MCF 10A (cell line): ENCODE measurements at regions not wholly inside any gene's neighbourhood (a gene's known extent, or its start where the extent isn't known, plus 50 kb on each side); places are given as distances from the start of the nearest gene placed in this dataset.

Experiments used
- BruUV-seq: library from RNA; stranded (reverse); fragments of 400-500 nt; replicated peaks from 2 replicates; lab custom pipeline; 2021; lab: Mats Ljungman, UMichigan
- CTCF ChIA-PET: fragments of 300-600 bp; sonication (Branson Sonifier 250); formaldehyde crosslinking; extraction: SDS; loops from one replicate; lab custom pipeline; 2021; ENCODE audit warnings: antibody characterized with exemption, inconsistent platforms; lab: Yijun Ruan, JAX
- POLR2A ChIA-PET: fragments of 300-600, 350-650 bp; sonication (Branson Sonifier 250); formaldehyde crosslinking; extraction: SDS; loops from one replicate; lab custom pipeline; 2020; ENCODE audit warnings: antibody characterized with exemption, inconsistent platforms; lab: Yijun Ruan, JAX
- DNase-seq: peaks from one replicate; pipeline ENCODE4 v3.0.0-alpha.2; 2018; ENCODE audit not compliant: unreplicated experiment
- H3K27ac Mint-ChIP-seq: one replicate; pipeline ENCODE4 v1.8.0; 2022; ENCODE audit warnings: mild to moderate bottlenecking, low read depth, mixed read lengths; ENCODE audit not compliant: unreplicated experiment
- H3K27me3 Mint-ChIP-seq: one replicate; pipeline ENCODE4 v1.8.0; 2022; ENCODE audit warnings: mixed read lengths; ENCODE audit not compliant: insufficient read depth, unreplicated experiment
- H3K36me3 Mint-ChIP-seq: one replicate; pipeline ENCODE4 v1.8.0; 2022; ENCODE audit warnings: mild to moderate bottlenecking, moderate library complexity, mixed read lengths; ENCODE audit not compliant: insufficient read depth, unreplicated experiment
- H3K4me1 Mint-ChIP-seq: one replicate; pipeline ENCODE4 v1.8.0; 2022; ENCODE audit warnings: mixed read lengths; ENCODE audit not compliant: insufficient read depth, unreplicated experiment
- H3K4me3 Mint-ChIP-seq: one replicate; pipeline ENCODE4 v1.8.0; 2022; ENCODE audit warnings: mild to moderate bottlenecking, moderate library complexity, mixed read lengths; ENCODE audit not compliant: unreplicated experiment
- H3K9me3 Mint-ChIP-seq: one replicate; pipeline ENCODE4 v1.8.0; 2022; ENCODE audit warnings: mixed read lengths; ENCODE audit not compliant: unreplicated experiment
- intact Hi-C: fragments of 100-400 bp; cut with micrococcal nuclease; formaldehyde crosslinking; loops from 2 replicates; pipeline ENCODE4 v1.14.1; 2022
- TF ChIP-seq, protein P1 (sequence below): fragments of 200-600 bp; IDR thresholded peaks from one replicate; pipeline ENCODE4 v1.8.0; 2022; ENCODE audit warnings: antibody characterized with exemption, mild to moderate bottlenecking; ENCODE audit not compliant: unreplicated experiment

- intact Hi-C loops: no loop called here
- TF ChIP-seq, protein P1, sequence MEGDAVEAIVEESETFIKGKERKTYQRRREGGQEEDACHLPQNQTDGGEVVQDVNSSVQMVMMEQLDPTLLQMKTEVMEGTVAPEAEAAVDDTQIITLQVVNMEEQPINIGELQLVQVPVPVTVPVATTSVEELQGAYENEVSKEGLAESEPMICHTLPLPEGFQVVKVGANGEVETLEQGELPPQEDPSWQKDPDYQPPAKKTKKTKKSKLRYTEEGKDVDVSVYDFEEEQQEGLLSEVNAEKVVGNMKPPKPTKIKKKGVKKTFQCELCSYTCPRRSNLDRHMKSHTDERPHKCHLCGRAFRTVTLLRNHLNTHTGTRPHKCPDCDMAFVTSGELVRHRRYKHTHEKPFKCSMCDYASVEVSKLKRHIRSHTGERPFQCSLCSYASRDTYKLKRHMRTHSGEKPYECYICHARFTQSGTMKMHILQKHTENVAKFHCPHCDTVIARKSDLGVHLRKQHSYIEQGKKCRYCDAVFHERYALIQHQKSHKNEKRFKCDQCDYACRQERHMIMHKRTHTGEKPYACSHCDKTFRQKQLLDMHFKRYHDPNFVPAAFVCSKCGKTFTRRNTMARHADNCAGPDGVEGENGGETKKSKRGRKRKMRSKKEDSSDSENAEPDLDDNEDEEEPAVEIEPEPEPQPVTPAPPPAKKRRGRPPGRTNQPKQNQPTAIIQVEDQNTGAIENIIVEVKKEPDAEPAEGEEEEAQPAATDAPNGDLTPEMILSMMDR: peak; percentile 45
- CTCF ChIA-PET: interaction anchor here (0.6 to 1.6 kb wide), 4 partner anchors 9 to 343 kb away, joined by 3 to 5 read pairs (median 3); no protein-coding TSS in a partner anchor
- Mint-ChIP-seq H3K4me1 (no peaks in the 10 kb centered on the region), H3K4me3 (no peak overlapping the region), H3K9me3 (peaks cover 8% of the 10 kb centered on the region), H3K27me3 (no peaks in the 10 kb centered on the region), H3K36me3 (no peaks in the 10 kb centered on the region), H3K27ac (no peak overlapping the region)
- no TSS peak for BruUV-seq
- POLR2A ChIA-PET: no interaction called here
- peak; percentile 34 for DNase-seq
Observed at GRCh38 chr14:86961106-86961716, 1031.8 kb downstream of the GALC start.

DNA sequence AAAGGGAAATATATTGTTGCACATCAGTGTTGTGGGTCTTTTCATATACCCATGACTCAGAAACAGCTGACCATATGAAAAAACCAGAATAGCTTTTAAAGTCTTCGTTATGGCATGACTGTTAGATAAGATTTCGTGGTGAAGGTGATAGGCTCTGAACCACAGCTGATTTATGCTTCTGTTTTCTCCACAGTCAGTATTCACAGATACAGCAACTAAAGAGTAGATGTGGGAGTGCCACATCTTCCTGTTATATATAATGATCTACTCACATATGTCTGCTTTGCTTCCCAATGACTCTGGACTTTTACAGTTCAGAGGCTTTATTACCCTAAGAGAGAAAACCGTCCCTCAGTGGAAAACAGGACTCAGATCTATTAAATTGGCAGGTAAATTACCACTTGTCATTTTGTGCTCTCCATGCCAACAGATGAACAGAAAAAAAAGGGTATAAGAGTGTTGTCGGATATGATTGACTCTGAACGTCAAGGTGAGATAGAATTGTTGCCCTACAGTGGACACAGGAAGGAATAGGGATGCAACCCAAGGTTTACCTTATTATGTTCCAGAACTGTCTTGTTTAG, 1037.1 kb downstream of the GALC start:
- Mint-ChIP-seq H3K27me3 (no peaks in the 10 kb centered on the region), H3K9me3 (no peaks in the 10 kb centered on the region), H3K4me1 (no peaks in the 10 kb centered on the region), H3K27ac (no peak overlapping the region), H3K36me3 (no peaks in the 10 kb centered on the region), H3K4me3 (no peak overlapping the region)
- DNase-seq: no peak
- ChIA-PET CTCF (interaction anchor here (0.6 kb wide), 1 partner anchor 13 kb away, joined by 3 read pairs; no protein-coding TSS in a partner anchor), POLR2A (no interaction called here)
- intact Hi-C loops: no loop called here
- no TSS peak for BruUV-seq
- TF ChIP-seq, protein P1: no peak

GRCh38 chr14:86954623-86955022, 1038.4 kb downstream of the GALC start:
- no peak overlapping the region for H3K4me3 Mint-ChIP-seq
- intact Hi-C loops: no loop called here
- H3K4me1 Mint-ChIP-seq: no peaks in the 10 kb centered on the region
- no peak overlapping the region for H3K27ac Mint-ChIP-seq
- no peaks in the 10 kb centered on the region for H3K9me3 Mint-ChIP-seq
- POLR2A ChIA-PET: no interaction called here
- TF ChIP-seq, protein P1: no peak
- no peaks in the 10 kb centered on the region for H3K36me3 Mint-ChIP-seq
- BruUV-seq: no TSS peak
- CTCF ChIA-PET: interaction anchor here (0.6 kb wide), 1 partner anchor 1058 kb away, joined by 3 read pairs; no protein-coding TSS in a partner anchor
- no peaks in the 10 kb centered on the region for H3K27me3 Mint-ChIP-seq
- no peak for DNase-seq

DNA sequence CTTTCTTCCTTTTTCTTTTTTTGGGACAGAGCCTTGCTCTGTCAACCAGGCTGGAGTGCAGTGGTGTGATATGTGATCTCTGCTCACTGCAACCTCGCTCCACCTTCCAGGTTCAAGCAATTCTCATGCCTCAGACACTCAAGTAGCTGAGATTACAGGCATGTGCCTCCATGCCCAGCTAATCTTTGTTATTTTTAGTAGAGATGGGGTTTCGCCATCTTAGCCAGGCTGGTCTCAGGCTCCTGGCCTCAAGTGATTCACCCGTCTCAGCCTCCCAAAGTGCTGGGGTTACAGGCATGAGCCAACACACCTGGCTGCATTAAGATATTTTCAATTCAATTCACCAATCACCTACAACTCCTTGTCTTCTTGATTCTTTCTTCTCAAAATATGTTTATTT, 1046.5 kb downstream of the GALC start:
- TF ChIP-seq, protein P1: no peak
- H3K27me3 Mint-ChIP-seq: no peaks in the 10 kb centered on the region
- no TSS peak for BruUV-seq
- H3K9me3 Mint-ChIP-seq: no peaks in the 10 kb centered on the region
- peak; percentile 21 for DNase-seq
- no peaks in the 10 kb centered on the region for H3K36me3 Mint-ChIP-seq
- intact Hi-C loops: no loop called here
- ChIA-PET POLR2A (interaction anchor here (1.3 kb wide), 1 partner anchor 13 kb away, joined by 3 read pairs; no protein-coding TSS in a partner anchor), CTCF (no interaction called here)
- no peak overlapping the region for H3K4me3 Mint-ChIP-seq
- no peaks in the 10 kb centered on the region for H3K4me1 Mint-ChIP-seq
- H3K27ac Mint-ChIP-seq: peak overlapping the region; percentile 33
